HL-60 (cell line): ENCODE measurements at regions not wholly inside any gene's neighbourhood (a gene's known extent, or its start where the extent isn't known, plus 50 kb on each side); places are given as distances from the start of the nearest gene placed in this dataset.

Source experiments
- DNase-seq, 2 experiments: peaks; one replicate each; pipeline ENCODE4 v3.0.0-alpha.2; 2010 to 2020; ENCODE audit warnings: low read depth in 1 of 2, low spot score in 1 of 2
- H3K27ac ChIP-seq: fragments of 250-450 bp; sonication (Bioruptor Pico); replicated peaks from 2 replicates; pipeline ENCODE4 v1.5.1; 2020; ENCODE audit warnings: mild to moderate bottlenecking, moderate library complexity
- H3K27me3 ChIP-seq: fragments of 250-450 bp; sonication (Bioruptor Pico); 2 replicates; pipeline ENCODE4 v1.5.1; 2021; ENCODE audit warnings: mild to moderate bottlenecking, moderate library complexity; ENCODE audit not compliant: insufficient read depth, poor library complexity, severe bottlenecking
- H3K4me3 ChIP-seq: replicated peaks from 2 replicates; pipeline ENCODE4 v1.5.1; 2011; ENCODE audit warnings: mild to moderate bottlenecking, control low read depth, low read length; ENCODE audit not compliant: insufficient read depth
- GABPA ChIP-seq: IDR thresholded peaks from 2 replicates; pipeline ENCODE4 v1.6.1; 2012; ENCODE audit warnings: low read depth
- POLR2AphosphoS5 ChIP-seq: IDR thresholded peaks from 2 replicates; pipeline ENCODE4 v1.6.1; 2012; ENCODE audit warnings: low read depth
- SPI1 ChIP-seq: IDR thresholded peaks from 2 replicates; pipeline ENCODE4 v1.6.1; 2012; ENCODE audit warnings: low read depth, mild to moderate bottlenecking, borderline replicate concordance
- TF ChIP-seq, protein P1 (sequence below): IDR thresholded peaks from 2 replicates; pipeline ENCODE4 v1.6.1; 2012; ENCODE audit warnings: low read depth; ENCODE audit not compliant: insufficient replicate concordance
- TF ChIP-seq, protein P2 (sequence below): IDR thresholded peaks from one replicate; pipeline ENCODE4 v1.5.1; 2011; ENCODE audit warnings: low read length, control low read depth, inconsistent platforms; ENCODE audit not compliant: insufficient read depth

DNA sequence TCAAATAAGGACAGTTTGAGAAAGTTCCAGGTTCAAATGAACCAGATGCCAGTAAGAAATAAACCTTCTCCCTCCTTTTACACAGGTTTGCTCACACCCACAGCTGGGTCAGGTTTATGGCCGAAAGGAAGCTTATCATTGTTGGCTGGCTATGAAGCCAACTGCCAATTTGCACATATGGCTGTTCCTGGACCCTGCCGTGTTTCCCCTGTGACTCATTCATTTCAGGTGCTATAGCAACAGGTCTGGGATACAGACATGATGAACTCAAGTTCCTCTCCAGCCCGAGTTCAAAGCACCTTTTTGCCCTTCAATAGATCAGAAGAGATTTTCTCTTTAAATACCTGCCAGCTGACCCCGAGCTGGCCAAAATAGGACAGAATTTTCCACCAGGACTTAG, 134.4 kb upstream of the SMYD2 start:
- TF ChIP-seq GABPA (no peak), POLR2AphosphoS5 (no peak), SPI1 (no peak)
- TF ChIP-seq, protein P1, sequence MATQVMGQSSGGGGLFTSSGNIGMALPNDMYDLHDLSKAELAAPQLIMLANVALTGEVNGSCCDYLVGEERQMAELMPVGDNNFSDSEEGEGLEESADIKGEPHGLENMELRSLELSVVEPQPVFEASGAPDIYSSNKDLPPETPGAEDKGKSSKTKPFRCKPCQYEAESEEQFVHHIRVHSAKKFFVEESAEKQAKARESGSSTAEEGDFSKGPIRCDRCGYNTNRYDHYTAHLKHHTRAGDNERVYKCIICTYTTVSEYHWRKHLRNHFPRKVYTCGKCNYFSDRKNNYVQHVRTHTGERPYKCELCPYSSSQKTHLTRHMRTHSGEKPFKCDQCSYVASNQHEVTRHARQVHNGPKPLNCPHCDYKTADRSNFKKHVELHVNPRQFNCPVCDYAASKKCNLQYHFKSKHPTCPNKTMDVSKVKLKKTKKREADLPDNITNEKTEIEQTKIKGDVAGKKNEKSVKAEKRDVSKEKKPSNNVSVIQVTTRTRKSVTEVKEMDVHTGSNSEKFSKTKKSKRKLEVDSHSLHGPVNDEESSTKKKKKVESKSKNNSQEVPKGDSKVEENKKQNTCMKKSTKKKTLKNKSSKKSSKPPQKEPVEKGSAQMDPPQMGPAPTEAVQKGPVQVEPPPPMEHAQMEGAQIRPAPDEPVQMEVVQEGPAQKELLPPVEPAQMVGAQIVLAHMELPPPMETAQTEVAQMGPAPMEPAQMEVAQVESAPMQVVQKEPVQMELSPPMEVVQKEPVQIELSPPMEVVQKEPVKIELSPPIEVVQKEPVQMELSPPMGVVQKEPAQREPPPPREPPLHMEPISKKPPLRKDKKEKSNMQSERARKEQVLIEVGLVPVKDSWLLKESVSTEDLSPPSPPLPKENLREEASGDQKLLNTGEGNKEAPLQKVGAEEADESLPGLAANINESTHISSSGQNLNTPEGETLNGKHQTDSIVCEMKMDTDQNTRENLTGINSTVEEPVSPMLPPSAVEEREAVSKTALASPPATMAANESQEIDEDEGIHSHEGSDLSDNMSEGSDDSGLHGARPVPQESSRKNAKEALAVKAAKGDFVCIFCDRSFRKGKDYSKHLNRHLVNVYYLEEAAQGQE = no peak
- TF ChIP-seq, protein P2, sequence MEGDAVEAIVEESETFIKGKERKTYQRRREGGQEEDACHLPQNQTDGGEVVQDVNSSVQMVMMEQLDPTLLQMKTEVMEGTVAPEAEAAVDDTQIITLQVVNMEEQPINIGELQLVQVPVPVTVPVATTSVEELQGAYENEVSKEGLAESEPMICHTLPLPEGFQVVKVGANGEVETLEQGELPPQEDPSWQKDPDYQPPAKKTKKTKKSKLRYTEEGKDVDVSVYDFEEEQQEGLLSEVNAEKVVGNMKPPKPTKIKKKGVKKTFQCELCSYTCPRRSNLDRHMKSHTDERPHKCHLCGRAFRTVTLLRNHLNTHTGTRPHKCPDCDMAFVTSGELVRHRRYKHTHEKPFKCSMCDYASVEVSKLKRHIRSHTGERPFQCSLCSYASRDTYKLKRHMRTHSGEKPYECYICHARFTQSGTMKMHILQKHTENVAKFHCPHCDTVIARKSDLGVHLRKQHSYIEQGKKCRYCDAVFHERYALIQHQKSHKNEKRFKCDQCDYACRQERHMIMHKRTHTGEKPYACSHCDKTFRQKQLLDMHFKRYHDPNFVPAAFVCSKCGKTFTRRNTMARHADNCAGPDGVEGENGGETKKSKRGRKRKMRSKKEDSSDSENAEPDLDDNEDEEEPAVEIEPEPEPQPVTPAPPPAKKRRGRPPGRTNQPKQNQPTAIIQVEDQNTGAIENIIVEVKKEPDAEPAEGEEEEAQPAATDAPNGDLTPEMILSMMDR = no peak
- no peak overlapping the region for H3K4me3 ChIP-seq
- no peak for DNase-seq
- no peak overlapping the region for H3K27ac ChIP-seq
- H3K27me3 ChIP-seq = peaks cover 2% of the 10 kb centered on the region

DNA sequence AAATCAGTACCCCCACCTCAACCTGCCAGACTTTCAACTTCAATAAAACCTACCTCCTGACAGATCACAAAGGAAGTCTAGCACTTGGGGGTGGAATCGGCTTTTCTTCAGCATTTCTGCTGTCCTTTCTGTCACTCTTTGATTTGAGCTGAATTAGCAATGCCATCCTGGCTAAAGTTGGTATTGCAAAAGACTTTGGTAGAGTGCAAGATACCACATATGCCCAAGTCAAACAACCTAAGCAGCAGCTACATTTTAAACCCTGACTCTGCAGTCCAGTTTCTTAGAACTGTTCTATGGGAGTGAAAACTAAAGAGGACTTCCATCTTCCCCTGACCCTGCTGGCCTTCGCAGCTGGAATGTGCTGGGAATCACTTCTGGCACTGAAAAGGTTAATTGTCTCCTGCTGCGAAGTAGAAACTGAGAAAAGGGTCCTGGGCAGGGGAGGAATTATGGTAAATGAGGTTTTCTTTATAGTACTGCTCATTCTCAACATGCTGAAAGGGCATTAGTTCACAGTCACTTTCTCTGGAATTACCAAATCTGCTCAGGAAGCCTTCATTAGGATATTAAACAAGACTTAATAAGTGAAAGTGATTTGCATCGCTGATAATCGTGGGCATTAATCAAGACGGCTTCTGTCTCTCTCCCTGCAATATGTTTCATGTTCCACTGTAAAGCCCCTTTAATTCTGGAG, 126.2 kb upstream of the SMYD2 start:
- no peak overlapping the region for H3K27ac ChIP-seq
- DNase-seq = no peak
- no peak for TF ChIP-seq SPI1
- TF ChIP-seq GABPA = no peak
- no peak for TF ChIP-seq POLR2AphosphoS5
- TF ChIP-seq, protein P2 = no peak
- TF ChIP-seq, protein P1 = no peak
- H3K27me3 ChIP-seq = no peaks in the 10 kb centered on the region
- no peak overlapping the region for H3K4me3 ChIP-seq

DNA sequence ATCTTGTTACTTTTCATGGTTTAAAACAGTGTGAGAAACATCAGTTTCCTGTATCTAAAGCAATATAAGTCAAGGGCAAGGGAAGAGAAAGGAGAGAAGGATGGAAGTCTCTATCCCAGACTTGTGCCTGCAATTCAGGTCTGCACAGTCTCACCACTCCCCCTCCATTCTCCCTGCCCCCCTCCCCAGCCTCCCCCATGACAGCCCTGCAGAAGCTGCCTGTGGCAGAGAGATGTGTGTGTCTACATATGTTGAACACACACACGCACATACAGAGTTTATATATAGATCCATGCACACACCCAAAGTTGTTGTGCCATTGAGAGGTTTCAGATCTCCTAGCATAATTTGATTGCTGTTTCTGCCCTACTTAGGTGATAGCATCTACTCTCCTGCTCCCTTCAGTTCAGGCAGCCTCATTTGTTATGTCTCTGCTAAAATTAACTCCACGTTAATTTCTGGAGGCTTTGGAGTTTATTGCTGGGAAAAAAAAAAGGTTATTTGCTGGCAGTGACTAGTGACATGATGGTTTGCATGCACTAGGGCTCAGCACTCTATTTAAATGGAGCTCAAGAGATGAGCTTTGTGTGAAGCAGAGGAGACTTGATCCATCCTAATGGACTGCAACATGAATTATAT, 124.9 kb upstream of the SMYD2 start:
- Histone ChIP-seq H3K4me3 (no peak overlapping the region), H3K27ac (no peak overlapping the region), H3K27me3 (no peaks in the 10 kb centered on the region)
- TF ChIP-seq GABPA (no peak), SPI1 (no peak), POLR2AphosphoS5 (no peak)
- TF ChIP-seq, protein P2 = no peak
- TF ChIP-seq, protein P1 = no peak
- DNase-seq = no peak
